GM10266 (cell line): ENCODE measurements at regions not wholly inside any gene's neighbourhood (a gene's known extent, or its start where the extent isn't known, plus 50 kb on each side); places are given as distances from the start of the nearest gene placed in this dataset.

Experiments
- DNase-seq: peaks from one replicate; pipeline ENCODE4 v3.0.0; 2012; ENCODE audit errors: extremely low spot score
- TF ChIP-seq, protein P1 (sequence below): IDR thresholded peaks from 2 replicates; pipeline ENCODE4 v1.5.1; 2012; ENCODE audit warnings: mild to moderate bottlenecking, low read depth; ENCODE audit not compliant: control insufficient read depth, insufficient read depth; ENCODE audit errors: missing control alignments

DNA sequence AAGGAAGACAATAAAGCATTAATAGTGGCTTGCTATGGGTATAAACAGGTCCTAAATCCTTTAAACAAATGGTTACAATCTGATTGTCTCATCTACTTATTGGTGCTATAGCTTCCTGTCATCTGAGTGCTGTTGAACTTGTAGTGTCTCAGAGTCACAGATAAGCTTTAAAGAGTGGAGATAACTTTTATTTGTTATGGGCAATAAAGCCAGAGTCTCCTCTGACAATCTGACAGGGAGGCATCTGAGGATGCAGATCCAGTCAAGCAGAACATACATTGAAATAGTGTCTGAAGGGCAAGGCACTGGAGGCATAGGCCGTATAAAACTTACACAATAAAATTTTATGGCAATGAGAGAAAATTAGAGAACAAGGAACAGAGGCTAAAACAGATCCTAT, 1132.4 kb upstream of the CDH2 start:
- DNase-seq, result no peak
- TF ChIP-seq, protein P1, sequence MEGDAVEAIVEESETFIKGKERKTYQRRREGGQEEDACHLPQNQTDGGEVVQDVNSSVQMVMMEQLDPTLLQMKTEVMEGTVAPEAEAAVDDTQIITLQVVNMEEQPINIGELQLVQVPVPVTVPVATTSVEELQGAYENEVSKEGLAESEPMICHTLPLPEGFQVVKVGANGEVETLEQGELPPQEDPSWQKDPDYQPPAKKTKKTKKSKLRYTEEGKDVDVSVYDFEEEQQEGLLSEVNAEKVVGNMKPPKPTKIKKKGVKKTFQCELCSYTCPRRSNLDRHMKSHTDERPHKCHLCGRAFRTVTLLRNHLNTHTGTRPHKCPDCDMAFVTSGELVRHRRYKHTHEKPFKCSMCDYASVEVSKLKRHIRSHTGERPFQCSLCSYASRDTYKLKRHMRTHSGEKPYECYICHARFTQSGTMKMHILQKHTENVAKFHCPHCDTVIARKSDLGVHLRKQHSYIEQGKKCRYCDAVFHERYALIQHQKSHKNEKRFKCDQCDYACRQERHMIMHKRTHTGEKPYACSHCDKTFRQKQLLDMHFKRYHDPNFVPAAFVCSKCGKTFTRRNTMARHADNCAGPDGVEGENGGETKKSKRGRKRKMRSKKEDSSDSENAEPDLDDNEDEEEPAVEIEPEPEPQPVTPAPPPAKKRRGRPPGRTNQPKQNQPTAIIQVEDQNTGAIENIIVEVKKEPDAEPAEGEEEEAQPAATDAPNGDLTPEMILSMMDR, result no peak

DNA sequence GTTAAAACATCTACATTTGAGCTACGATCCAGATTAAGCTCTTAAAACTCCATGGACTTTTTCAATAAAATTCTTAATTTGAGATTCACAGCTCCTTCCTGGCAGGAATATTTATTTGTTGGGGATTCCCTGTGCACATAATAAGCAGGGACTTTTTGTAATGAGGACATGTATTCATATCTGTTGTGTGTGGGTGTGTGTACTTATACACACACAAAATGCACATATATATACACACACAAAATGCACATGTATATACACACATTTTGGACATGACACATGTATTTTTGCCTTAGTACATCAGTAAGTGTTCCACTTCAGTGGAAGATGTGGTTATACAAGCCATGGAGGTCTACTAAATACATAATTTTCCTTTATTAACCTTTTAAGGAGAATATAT, 1131.1 kb upstream of the CDH2 start:
- TF ChIP-seq, protein P1, result no peak
- DNase-seq, result no peak

DNA sequence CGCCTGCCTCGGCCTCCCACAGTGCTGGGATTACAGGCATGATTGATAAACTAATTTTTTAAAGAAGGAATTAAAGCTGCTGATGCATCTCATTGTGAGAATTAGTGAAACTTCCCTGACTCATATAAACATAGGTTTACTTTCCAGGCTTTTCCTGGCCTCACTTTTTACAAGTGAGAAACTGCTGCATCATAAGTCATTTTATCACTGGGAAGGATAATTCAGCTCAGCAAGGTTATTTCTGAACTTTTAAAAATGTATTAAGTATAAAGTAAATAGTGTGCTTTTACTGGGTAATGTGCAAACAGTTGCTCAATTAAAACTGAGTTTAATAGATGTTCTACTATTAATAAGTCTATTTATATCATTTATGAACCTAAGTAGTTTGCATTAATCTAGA, 1130.3 kb upstream of the CDH2 start:
- no peak for DNase-seq
- TF ChIP-seq, protein P1, result no peak

DNA sequence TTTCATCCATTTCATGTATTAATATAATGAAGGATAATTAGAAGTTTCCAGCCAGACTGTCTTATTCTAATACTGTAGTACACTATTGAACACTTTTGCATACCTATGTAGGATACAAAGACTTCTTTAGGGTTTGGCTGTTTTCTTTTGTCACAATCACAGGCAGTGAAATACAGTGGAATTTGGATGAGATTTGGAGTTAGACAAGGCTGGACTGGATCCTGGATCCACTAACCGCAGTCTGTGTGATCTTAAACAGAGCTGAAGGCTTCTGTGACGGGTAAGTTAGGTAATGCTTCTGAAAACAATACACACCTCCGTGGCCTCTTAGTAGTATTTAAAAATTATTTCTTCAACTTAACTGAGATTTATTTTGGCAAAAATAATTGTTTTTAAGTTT, 1128.6 kb upstream of the CDH2 start:
- TF ChIP-seq, protein P1, result no peak
- no peak for DNase-seq

DNA sequence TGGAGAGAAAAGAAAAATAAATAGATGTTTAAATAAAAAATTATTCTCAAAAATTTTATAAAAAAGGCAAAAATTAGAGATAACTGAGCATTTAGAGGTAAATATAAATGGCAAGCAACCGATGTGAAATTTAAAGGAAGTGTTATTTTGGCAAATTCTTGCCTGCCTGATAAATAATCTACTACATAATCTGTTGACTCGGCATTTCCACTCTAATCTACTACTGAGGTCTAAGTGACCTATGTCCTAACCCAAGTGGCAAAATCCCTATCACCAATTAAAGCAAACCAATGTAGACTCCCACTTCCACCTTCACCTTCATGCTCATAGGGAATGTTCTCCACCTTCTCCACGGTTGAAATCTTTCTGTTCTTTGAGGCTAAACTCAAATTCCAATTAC, 1124.1 kb upstream of the CDH2 start:
- TF ChIP-seq, protein P1, result no peak
- DNase-seq, result no peak

DNA sequence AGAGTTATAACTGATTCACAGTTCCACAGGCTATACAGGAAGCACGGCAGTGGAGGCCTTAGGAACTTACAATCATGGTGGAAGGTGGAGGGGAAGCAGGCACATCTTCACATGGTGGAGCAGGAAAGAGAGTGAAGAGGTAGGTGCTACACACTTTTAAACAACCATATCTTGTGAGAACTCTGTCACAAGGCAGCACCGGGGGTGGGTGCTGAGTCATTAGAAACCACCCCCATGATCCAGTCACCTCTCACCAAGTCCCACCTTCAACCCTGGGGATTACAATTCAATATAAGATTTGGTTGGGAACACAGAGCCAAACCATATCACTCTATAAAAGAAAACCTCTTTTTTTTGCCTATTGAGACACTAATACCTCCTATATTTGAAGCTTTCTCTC, 1108.5 kb upstream of the CDH2 start:
- DNase-seq, result no peak
- TF ChIP-seq, protein P1, result no peak

DNA sequence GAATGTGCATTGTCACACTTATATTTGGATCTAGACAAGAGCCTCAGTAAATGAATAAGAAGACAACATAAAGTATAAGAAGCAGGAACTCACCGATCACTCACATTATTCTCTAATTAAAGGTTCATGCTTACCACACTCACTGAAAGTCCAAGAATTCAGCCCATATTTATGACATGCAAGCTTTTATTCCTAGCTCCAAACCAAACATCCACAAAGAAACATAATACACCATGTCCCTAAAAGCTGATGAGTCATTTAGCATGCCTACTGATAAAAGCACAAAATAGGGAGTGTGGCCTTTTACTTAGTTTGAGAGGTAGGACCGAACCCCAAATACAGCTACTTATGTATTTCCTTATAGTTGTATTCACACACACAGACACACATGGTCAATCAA, 1094.6 kb upstream of the CDH2 start:
- no peak for DNase-seq
- TF ChIP-seq, protein P1, result no peak

DNA sequence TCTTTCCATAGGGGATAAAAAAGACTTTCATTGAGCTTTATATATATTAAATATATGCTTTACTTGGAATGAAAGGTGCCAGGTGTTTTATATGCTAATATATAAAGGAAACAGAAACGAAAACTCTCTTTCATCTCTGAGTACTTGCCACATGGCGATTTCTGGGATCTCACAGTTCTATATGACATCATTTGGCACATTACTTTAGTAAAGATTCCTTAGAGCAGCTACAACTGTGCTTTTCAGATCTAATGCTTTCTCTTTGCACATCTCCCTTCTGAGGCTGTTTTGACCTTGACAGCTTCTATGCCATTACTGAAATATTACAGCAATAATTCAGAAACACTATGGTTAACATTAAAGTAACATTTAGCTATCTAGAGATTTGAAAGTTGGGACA, 1082.9 kb upstream of the CDH2 start:
- TF ChIP-seq, protein P1, result no peak
- no peak for DNase-seq
